ENCODE measurements at regions not wholly inside any gene's neighbourhood (a gene's known extent, or its start where the extent isn't known, plus 50 kb on each side); places are given as distances from the start of the nearest gene placed in this dataset.

GRCh38 chrX:96403446-96403845 lies 281.2 kb upstream of the DIAPH2 start:
- TF ChIP-seq CTCF (IDR thresholded peaks at IDR 0.05; ENCODE audit: low read length) (no peak), EZH2 (optimal IDR thresholded peaks at IDR 0.05; ENCODE audit: low read depth, low read length) (no peak), EZH2phosphoT487 (IDR thresholded peaks at IDR 0.05; ENCODE audit: low read length) (no peak)

All from MM.1S (cell line).